ENCODE measurements at regions not wholly inside any gene's neighbourhood (a gene's known extent, or its start where the extent isn't known, plus 50 kb on each side); places are given as distances from the start of the nearest gene placed in this dataset.

GRCh38 chr3:170728181-170728580 lies 141.8 kb downstream of the RPL22L1 start:
- DNase-seq = no peak

GRCh38 chr3:170727754-170728153 lies 141.9 kb upstream of the SLC7A14 start:
- DNase-seq = no peak

- no peak for DNase-seq
Measured at GRCh38 chr3:170726976-170727661, 141.2 kb upstream of the SLC7A14 start.

GRCh38 chr3:170725285-170725731 lies 139.4 kb upstream of the SLC7A14 start:
- peak; percentile 6 to 23 for DNase-seq

GRCh38 chr3:170724599-170725280 lies 138.9 kb upstream of the SLC7A14 start:
- no peak for DNase-seq

GRCh38 chr3:170723241-170723640 lies 137.4 kb upstream of the SLC7A14 start:
- no peak for DNase-seq

GRCh38 chr3:170721563-170721962 lies 135.7 kb upstream of the SLC7A14 start:
- DNase-seq = no peak

GRCh38 chr3:170719300-170719699 lies 133.4 kb upstream of the SLC7A14 start:
- no peak for DNase-seq

GRCh38 chr3:170718848-170719247 lies 133.0 kb upstream of the SLC7A14 start:
- DNase-seq = no peak

GRCh38 chr3:170717410-170718402 lies 131.8 kb upstream of the SLC7A14 start:
- DNase-seq = no peak

- no peak for DNase-seq
Measured at GRCh38 chr3:170716172-170716805, 130.4 kb upstream of the SLC7A14 start.

- DNase-seq = no peak
Measured at GRCh38 chr3:170714562-170715535, 129.0 kb upstream of the SLC7A14 start.

- no peak for DNase-seq
Measured at GRCh38 chr3:170714122-170714521, 128.2 kb upstream of the SLC7A14 start.

- DNase-seq = no peak
Measured at GRCh38 chr3:170713653-170714052, 127.8 kb upstream of the SLC7A14 start.

- DNase-seq = no peak
Measured at GRCh38 chr3:170712798-170713197, 126.9 kb upstream of the SLC7A14 start.

GRCh38 chr3:170712336-170712735 lies 126.5 kb upstream of the SLC7A14 start:
- no peak for DNase-seq

- DNase-seq = no peak
Measured at GRCh38 chr3:170711786-170712185, 125.9 kb upstream of the SLC7A14 start.

- DNase-seq = peak; percentile 36 to 47
Measured at GRCh38 chr3:170709046-170709445, 123.2 kb upstream of the SLC7A14 start.

- no peak for DNase-seq
Measured at GRCh38 chr3:170707899-170708298, 122.0 kb upstream of the SLC7A14 start.

- no peak for DNase-seq
Measured at GRCh38 chr3:170705131-170705530, 119.3 kb upstream of the SLC7A14 start.

- DNase-seq = no peak
Measured at GRCh38 chr3:170703121-170703588, 117.3 kb upstream of the SLC7A14 start.
